HFFc6 (cell line): ENCODE measurements at regions not wholly inside any gene's neighbourhood (a gene's known extent, or its start where the extent isn't known, plus 50 kb on each side); places are given as distances from the start of the nearest gene placed in this dataset.
"Not testable (repeated sequence)": the region's sequence is repeated elsewhere in the genome, so short reads cannot be mapped to it uniquely, and the experiment has no call there.

Source experiments
- DNase-seq: peaks from one replicate; pipeline ENCODE4 v3.0.0-alpha.2; 2018
- H3K27ac Mint-ChIP-seq: 2 replicates; pipeline ENCODE4 v1.8.0; 2020; ENCODE audit warnings: mild to moderate bottlenecking, mixed read lengths
- H3K27me3 Mint-ChIP-seq: 2 replicates; pipeline ENCODE4 v1.8.0; 2021; ENCODE audit warnings: mild to moderate bottlenecking, moderate library complexity, mixed read lengths; ENCODE audit not compliant: insufficient read depth
- H3K36me3 Mint-ChIP-seq: 2 replicates; pipeline ENCODE4 v1.8.0; 2021; ENCODE audit warnings: low read depth, mixed read lengths
- H3K4me1 Mint-ChIP-seq: 2 replicates; pipeline ENCODE4 v1.8.0; 2020; ENCODE audit warnings: low read depth, mixed read lengths
- H3K4me3 Mint-ChIP-seq: 2 replicates; pipeline ENCODE4 v1.8.0; 2020; ENCODE audit warnings: mild to moderate bottlenecking, moderate library complexity, mixed read lengths
- H3K9me3 Mint-ChIP-seq: 2 replicates; pipeline ENCODE4 v1.8.0; 2020; ENCODE audit warnings: mild to moderate bottlenecking, mixed read lengths
- TF ChIP-seq, protein P1 (sequence below): fragments of 200-600 bp; sonication (generic); IDR thresholded peaks from 2 replicates; pipeline ENCODE4 v1.5.0; 2021; ENCODE audit warnings: antibody characterized with exemption, mild to moderate bottlenecking

DNA sequence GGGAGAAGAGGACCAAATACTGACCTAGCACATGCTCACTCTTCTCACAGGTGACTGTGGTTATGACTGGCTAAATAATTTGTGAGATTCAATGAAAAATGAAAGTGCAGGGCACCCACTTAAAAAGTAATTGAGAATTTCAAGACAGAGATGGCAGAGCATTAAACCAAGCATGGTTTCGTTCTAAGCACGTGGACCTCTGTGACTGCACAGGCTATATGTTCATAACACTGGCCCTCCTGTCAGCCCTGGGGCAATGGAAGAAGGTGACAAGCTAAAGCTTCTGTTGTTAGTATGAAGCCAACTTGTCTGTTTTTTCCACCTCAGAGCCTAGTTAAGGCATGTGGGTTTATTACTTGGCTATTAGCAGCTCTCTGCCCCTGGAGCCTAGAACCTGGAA, 130.9 kb downstream of the FASLG start:
- peaks cover 16% of the 10 kb centered on the region for H3K27me3 Mint-ChIP-seq
- peaks cover 6% of the 10 kb centered on the region; the same call in 1 of the 2 replicates for H3K4me1 Mint-ChIP-seq
- H3K27ac Mint-ChIP-seq = no peak overlapping the region
- DNase-seq = no peak
- no peaks in the 10 kb centered on the region for H3K36me3 Mint-ChIP-seq
- H3K4me3 Mint-ChIP-seq = no peak overlapping the region
- no peaks in the 10 kb centered on the region for H3K9me3 Mint-ChIP-seq
- TF ChIP-seq, protein P1, sequence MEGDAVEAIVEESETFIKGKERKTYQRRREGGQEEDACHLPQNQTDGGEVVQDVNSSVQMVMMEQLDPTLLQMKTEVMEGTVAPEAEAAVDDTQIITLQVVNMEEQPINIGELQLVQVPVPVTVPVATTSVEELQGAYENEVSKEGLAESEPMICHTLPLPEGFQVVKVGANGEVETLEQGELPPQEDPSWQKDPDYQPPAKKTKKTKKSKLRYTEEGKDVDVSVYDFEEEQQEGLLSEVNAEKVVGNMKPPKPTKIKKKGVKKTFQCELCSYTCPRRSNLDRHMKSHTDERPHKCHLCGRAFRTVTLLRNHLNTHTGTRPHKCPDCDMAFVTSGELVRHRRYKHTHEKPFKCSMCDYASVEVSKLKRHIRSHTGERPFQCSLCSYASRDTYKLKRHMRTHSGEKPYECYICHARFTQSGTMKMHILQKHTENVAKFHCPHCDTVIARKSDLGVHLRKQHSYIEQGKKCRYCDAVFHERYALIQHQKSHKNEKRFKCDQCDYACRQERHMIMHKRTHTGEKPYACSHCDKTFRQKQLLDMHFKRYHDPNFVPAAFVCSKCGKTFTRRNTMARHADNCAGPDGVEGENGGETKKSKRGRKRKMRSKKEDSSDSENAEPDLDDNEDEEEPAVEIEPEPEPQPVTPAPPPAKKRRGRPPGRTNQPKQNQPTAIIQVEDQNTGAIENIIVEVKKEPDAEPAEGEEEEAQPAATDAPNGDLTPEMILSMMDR = no peak

DNA sequence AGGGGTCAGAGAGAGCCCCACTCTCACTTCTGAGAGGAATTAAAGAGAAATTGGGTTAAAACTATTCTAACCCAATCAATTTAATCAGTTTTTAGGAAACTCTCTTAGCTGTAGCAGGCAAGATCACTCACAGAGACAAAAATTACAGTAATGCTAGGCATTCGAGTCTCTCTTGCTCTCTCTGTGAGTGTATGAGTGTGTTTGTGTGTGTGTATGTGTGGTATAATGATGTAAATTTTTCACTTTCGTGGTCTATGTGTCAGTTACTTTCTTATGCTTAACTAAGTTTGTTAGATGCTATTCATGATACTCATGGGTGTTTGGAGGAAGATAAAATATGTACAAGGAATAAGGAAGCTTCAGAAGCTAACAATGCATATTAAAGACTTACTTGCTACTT, 131.3 kb downstream of the FASLG start:
- peak; percentile 33 for DNase-seq
- no peaks in the 10 kb centered on the region for H3K36me3 Mint-ChIP-seq
- peaks cover 6% of the 10 kb centered on the region; the same call in 1 of the 2 replicates for H3K4me1 Mint-ChIP-seq

DNA sequence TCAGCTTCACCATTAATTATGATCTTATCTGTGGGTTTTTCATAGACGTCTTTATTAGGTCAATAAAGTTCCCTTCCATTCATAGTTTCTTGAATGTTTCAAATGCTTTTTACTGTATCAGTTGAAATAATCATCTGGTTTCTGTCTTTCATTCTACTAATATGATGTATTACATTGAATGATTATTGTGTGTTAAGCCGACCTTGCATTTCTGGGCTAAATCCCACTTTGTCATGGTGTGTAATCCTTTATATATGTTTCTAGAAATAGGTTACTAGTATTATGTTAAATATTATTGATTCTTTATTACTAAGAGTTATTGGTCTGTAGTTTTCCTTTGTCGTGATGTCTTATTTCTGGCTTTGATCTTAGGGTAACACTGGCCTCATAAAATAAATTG, 134.9 kb downstream of the FASLG start:
- Mint-ChIP-seq H3K27ac (no peak overlapping the region), H3K27me3 (peaks cover 9% of the 10 kb centered on the region), H3K4me3 (no peak overlapping the region), H3K4me1 (peaks cover 6% of the 10 kb centered on the region; the same call in 1 of the 2 replicates), H3K9me3 (no peaks in the 10 kb centered on the region), H3K36me3 (no peaks in the 10 kb centered on the region)
- DNase-seq = no peak
- TF ChIP-seq, protein P1 = no peak

More for the DNA sequence above, 131.3 kb downstream of the FASLG start:
- H3K9me3 Mint-ChIP-seq = no peaks in the 10 kb centered on the region
- no peak overlapping the region for H3K27ac Mint-ChIP-seq
- no peak overlapping the region for H3K4me3 Mint-ChIP-seq
- peaks cover 14% of the 10 kb centered on the region for H3K27me3 Mint-ChIP-seq
- TF ChIP-seq, protein P1 = no peak

DNA sequence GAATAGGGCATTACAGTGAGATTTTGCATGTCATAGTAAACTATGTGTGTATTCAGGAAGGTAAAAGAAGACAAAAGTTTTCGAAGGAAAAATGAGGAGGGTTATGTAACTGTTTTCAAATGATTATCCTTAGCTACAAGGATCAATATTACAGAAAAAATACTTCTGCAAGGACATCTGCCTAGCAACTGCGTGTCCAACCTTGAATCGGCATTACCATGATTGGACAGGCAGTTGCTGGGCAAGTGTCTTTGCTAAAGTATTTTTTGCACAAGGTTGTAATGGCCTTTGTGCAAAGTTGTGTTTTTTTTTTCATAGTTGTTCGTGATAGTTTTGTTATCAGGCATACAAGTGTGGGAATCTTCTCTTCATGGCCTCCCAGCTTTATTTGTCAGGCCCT, 136.8 kb downstream of the FASLG start:
- Mint-ChIP-seq H3K36me3 (no peaks in the 10 kb centered on the region), H3K9me3 (no peaks in the 10 kb centered on the region), H3K4me1 (no peaks in the 10 kb centered on the region), H3K4me3 (no peak overlapping the region), H3K27me3 (no peaks in the 10 kb centered on the region), H3K27ac (no peak overlapping the region)
- no peak for DNase-seq
- TF ChIP-seq, protein P1 = no peak

DNA sequence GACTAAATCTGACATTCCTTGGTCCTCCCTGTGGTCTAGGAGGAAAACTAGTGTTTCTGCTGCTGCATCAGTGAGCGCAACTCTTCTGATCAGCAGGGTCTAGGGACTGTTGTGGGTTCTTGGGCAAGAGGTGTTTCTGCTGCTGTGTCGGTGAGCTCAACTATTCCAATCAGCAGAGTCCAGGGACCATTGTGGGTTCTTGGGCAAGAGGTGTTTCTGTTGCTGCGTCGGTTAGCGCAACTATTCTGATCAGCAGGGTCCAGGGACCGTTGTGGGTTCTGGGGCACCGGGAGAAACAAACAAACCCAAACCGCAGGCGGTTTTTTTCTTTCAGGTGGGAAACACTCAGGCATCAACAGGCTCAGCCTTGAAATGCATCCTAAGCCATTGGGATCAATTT, 140.9 kb downstream of the FASLG start:
- not testable (repeated sequence) for H3K27ac Mint-ChIP-seq, H3K27me3 Mint-ChIP-seq, H3K4me3 Mint-ChIP-seq, DNase-seq, H3K4me1 Mint-ChIP-seq
- H3K9me3 Mint-ChIP-seq = peaks cover 10% of the 10 kb centered on the region; the same call in 1 of the 2 replicates
- H3K36me3 Mint-ChIP-seq = peaks cover 16% of the 10 kb centered on the region

DNA sequence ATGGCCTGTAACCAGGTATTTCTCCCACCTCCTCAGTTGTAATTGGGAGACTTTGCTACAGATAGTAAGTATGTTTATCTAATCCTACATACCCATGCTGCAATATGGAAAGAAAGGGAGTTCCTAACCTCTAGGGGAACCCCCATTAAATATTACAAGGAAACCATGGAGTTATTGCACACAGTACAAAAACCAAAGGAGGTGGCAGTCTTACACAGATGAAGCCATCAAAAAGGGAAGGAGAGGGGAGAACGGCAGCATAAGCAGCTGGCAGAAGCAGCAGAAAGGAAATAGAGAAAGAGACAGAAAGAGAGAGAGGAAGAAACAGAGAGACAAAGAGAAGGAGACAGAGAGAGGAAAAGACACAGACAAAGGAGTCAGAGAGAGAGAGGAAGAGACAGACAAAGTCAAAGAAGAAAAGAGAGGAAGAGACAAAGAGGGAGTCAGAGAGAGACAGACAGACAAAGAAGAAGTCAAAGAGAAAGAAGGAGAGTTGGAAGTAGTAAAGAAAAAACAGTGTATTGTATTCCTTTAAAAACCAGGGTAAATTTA, 142.9 kb downstream of the FASLG start:
- Mint-ChIP-seq H3K27ac (no peak overlapping the region), H3K27me3 (no peaks in the 10 kb centered on the region; the same call in 1 of the 2 replicates), H3K4me3 (no peak overlapping the region), H3K4me1 (no peaks in the 10 kb centered on the region), H3K9me3 (peaks cover 10% of the 10 kb centered on the region; the same call in 1 of the 2 replicates), H3K36me3 (peaks cover 16% of the 10 kb centered on the region)
- TF ChIP-seq, protein P1 = no peak
- no peak for DNase-seq
